Colonic mucosa (tissue), 4 donors: ENCODE measurements at regions not wholly inside any gene's neighbourhood (a gene's known extent, or its start where the extent isn't known, plus 50 kb on each side); places are given as distances from the start of the nearest gene placed in this dataset.

ENCODE experiments used
- DNase-seq: peaks from one replicate; pipeline ENCODE4 v3.0.0-alpha.2; 2020
- H3K27ac ChIP-seq: fragments of 200-600 bp; one replicate; pipeline ENCODE4 v1.8.0; 2021
- H3K27me3 ChIP-seq: fragments of 200-600 bp; one replicate; pipeline ENCODE4 v1.8.0; 2021
- H3K36me3 ChIP-seq: fragments of 200-600 bp; one replicate; pipeline ENCODE4 v1.8.0; 2021
- H3K4me1 ChIP-seq: fragments of 200-600 bp; one replicate; pipeline ENCODE4 v1.8.0; 2021; ENCODE audit warnings: mild to moderate bottlenecking
- H3K4me3 ChIP-seq: fragments of 200-600 bp; one replicate; pipeline ENCODE4 v1.8.0; 2021
- H3K9ac ChIP-seq, 2 donors: one replicate each; pipeline ENCODE4 v1.7.0; 2013; ENCODE audit warnings: control low read depth in 2 of 2, low read depth in 2 of 2, low read length in 2 of 2
- H3K9me3 ChIP-seq: fragments of 200-600 bp; one replicate; pipeline ENCODE4 v1.8.0; 2021
- CTCF ChIP-seq: fragments of 200-600 bp; IDR thresholded peaks from one replicate; pipeline ENCODE4 v1.8.0; 2022; ENCODE audit warnings: antibody characterized with exemption, mild to moderate bottlenecking
- intact Hi-C: fragments of 100-400 bp; cut with DNase I; formaldehyde crosslinking; loops from one replicate; pipeline ENCODE4 v1.14.1; 2022
- donor health status: healthy.
- donor health status: DM: no; HTN: no; CAD: no.
- donor health status: DM: no; HTN: no; CAD: no.

GRCh38 chr2:8260213-8260612 is 421.6 kb upstream of the ID2 start:
- intact Hi-C loops: no loop called here
- H3K4me1 ChIP-seq: no peaks in the 10 kb centered on the region
- H3K27ac ChIP-seq: no peak overlapping the region
- no peaks in the 10 kb centered on the region for H3K27me3 ChIP-seq
- H3K4me3 ChIP-seq: no peak overlapping the region
- no peaks in the 10 kb centered on the region for H3K36me3 ChIP-seq
- no peak overlapping the region for H3K9ac ChIP-seq
- DNase-seq: no peak
- no peaks in the 10 kb centered on the region for H3K9me3 ChIP-seq
- TF ChIP-seq CTCF: no peak

DNA sequence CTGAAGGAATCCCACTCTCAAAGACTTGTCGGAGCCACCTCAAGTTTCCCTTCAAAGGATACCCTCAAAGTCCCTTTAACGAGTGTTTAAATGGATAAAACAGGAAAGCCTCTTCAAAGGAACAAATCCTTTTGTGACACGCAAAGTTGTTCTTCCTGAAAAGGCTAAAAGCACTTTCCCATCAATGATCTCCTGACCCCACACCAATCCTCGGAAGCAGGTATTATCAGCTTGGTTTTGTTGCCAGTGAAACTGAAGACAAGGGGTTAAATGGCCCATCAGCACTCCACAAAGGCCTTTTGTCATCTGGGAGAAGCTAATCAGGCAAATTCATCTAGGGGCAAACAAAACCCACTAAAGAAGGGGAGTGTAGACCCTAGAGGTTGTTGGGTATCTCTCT is 418.0 kb upstream of the ID2 start:
- H3K27ac ChIP-seq: no peak overlapping the region
- DNase-seq: no peak
- H3K4me1 ChIP-seq: no peaks in the 10 kb centered on the region
- H3K9ac ChIP-seq: no peak overlapping the region
- TF ChIP-seq CTCF: no peak
- intact Hi-C loops: no loop called here
- no peaks in the 10 kb centered on the region for H3K36me3 ChIP-seq
- no peaks in the 10 kb centered on the region for H3K9me3 ChIP-seq
- no peak overlapping the region for H3K4me3 ChIP-seq
- no peaks in the 10 kb centered on the region for H3K27me3 ChIP-seq

GRCh38 chr2:8264981-8265380 is 416.9 kb upstream of the ID2 start:
- TF ChIP-seq CTCF: no peak
- no peaks in the 10 kb centered on the region for H3K27me3 ChIP-seq
- intact Hi-C loops: no loop called here
- H3K36me3 ChIP-seq: no peaks in the 10 kb centered on the region
- no peak overlapping the region for H3K27ac ChIP-seq
- no peak overlapping the region for H3K9ac ChIP-seq
- no peaks in the 10 kb centered on the region for H3K9me3 ChIP-seq
- no peak overlapping the region for H3K4me3 ChIP-seq
- no peaks in the 10 kb centered on the region for H3K4me1 ChIP-seq
- DNase-seq: no peak

- Histone ChIP-seq H3K4me1 (no peaks in the 10 kb centered on the region), H3K9me3 (no peaks in the 10 kb centered on the region), H3K27ac (no peak overlapping the region), H3K4me3 (no peak overlapping the region), H3K27me3 (no peaks in the 10 kb centered on the region), H3K9ac (no peak overlapping the region), H3K36me3 (no peaks in the 10 kb centered on the region)
- intact Hi-C loops: no loop called here
- TF ChIP-seq CTCF: no peak
- DNase-seq: no peak
Measured at GRCh38 chr2:8265476-8266226, 416.2 kb upstream of the ID2 start.

- no peaks in the 10 kb centered on the region for H3K4me1 ChIP-seq
- no peak for DNase-seq
- no peak overlapping the region for H3K27ac ChIP-seq
- no peaks in the 10 kb centered on the region for H3K36me3 ChIP-seq
- no peak overlapping the region for H3K9ac ChIP-seq
- no peak overlapping the region for H3K4me3 ChIP-seq
- no peaks in the 10 kb centered on the region for H3K27me3 ChIP-seq
- TF ChIP-seq CTCF: no peak
- H3K9me3 ChIP-seq: no peaks in the 10 kb centered on the region
- intact Hi-C loops: no loop called here
Measured at GRCh38 chr2:8266563-8266962, 415.3 kb upstream of the ID2 start.
